ENCODE measurements at regions not wholly inside any gene's neighbourhood (a gene's known extent, or its start where the extent isn't known, plus 50 kb on each side); places are given as distances from the start of the nearest gene placed in this dataset.

- no peak overlapping the region for H3K4me2 ChIP-seq (ENCODE audit: low read length)
- H3K4me3 ChIP-seq (ENCODE audit: insufficient read depth, low read depth, low read length), result no peak overlapping the region
- no peaks in the 10 kb centered on the region for H3K36me3 ChIP-seq (ENCODE audit: insufficient read depth, low read length)
- Mint-ChIP-seq H3K4me3 (ENCODE audit: unreplicated experiment) (no peak overlapping the region), H3K36me3 (ENCODE audit: low read depth, unreplicated experiment) (no peaks in the 10 kb centered on the region), H3K27ac (ENCODE audit: unreplicated experiment) (no peak overlapping the region), H3K9me3 (ENCODE audit: unreplicated experiment) (peaks cover 3% of the 10 kb centered on the region), H3K27me3 (ENCODE audit: low read depth, unreplicated experiment) (no peaks in the 10 kb centered on the region), H3K4me1 (ENCODE audit: low read depth, unreplicated experiment) (peaks cover 2% of the 10 kb centered on the region)
- DNase-seq (ENCODE audit: low read depth) (no peak), FAIRE-seq (no peak)
- H3K9me3 ChIP-seq (ENCODE audit: insufficient read depth, low read depth, low read length), result no peaks in the 10 kb centered on the region
- no peaks in the 10 kb centered on the region for H3K27me3 ChIP-seq (ENCODE audit: insufficient read depth, low read length)
- H3K4me1 ChIP-seq (ENCODE audit: insufficient read depth, low read length), result no peaks in the 10 kb centered on the region
- H3K9ac ChIP-seq (ENCODE audit: low read length), result no peak overlapping the region
- no peaks in the 10 kb centered on the region for H4K20me1 ChIP-seq (ENCODE audit: insufficient read depth, low read length)
- H3K79me2 ChIP-seq (ENCODE audit: insufficient read depth, low read length), result no peaks in the 10 kb centered on the region
- TF ChIP-seq EZH2 (IDR thresholded peaks at IDR 0.05; ENCODE audit: insufficient read depth, low read length) (no peak), CTCF (IDR thresholded peaks at IDR 0.05; ENCODE audit: insufficient read depth, low read depth, low read length) (no peak)
- H2AFZ ChIP-seq (ENCODE audit: low read depth, low read length), result no peak overlapping the region
- no peak overlapping the region for H3K27ac ChIP-seq (ENCODE audit: low read depth, low read length)
Observed at GRCh38 chr5:82754759-82755158, 322.4 kb downstream of the TMEM167A start.

- Histone ChIP-seq H2AFZ (ENCODE audit: low read depth, low read length) (no peak overlapping the region), H3K36me3 (ENCODE audit: insufficient read depth, low read length) (no peaks in the 10 kb centered on the region), H4K20me1 (ENCODE audit: insufficient read depth, low read length) (no peaks in the 10 kb centered on the region), H3K79me2 (ENCODE audit: insufficient read depth, low read length) (no peaks in the 10 kb centered on the region), H3K4me1 (ENCODE audit: insufficient read depth, low read length) (no peaks in the 10 kb centered on the region), H3K9ac (ENCODE audit: low read length) (no peak overlapping the region), H3K27ac (ENCODE audit: low read depth, low read length) (no peak overlapping the region), H3K9me3 (ENCODE audit: insufficient read depth, low read depth, low read length) (no peaks in the 10 kb centered on the region), H3K4me2 (ENCODE audit: low read length) (no peak overlapping the region), H3K27me3 (ENCODE audit: insufficient read depth, low read length) (no peaks in the 10 kb centered on the region), H3K4me3 (ENCODE audit: insufficient read depth, low read depth, low read length) (no peak overlapping the region)
- H3K4me3 Mint-ChIP-seq (ENCODE audit: unreplicated experiment), result no peak overlapping the region
- no peak for TF ChIP-seq EZH2 (IDR thresholded peaks at IDR 0.05; ENCODE audit: insufficient read depth, low read length)
- no peak for TF ChIP-seq CTCF (IDR thresholded peaks at IDR 0.05; ENCODE audit: insufficient read depth, low read depth, low read length)
- H3K36me3 Mint-ChIP-seq (ENCODE audit: low read depth, unreplicated experiment), result no peaks in the 10 kb centered on the region
- H3K4me1 Mint-ChIP-seq (ENCODE audit: low read depth, unreplicated experiment), result peaks cover 5% of the 10 kb centered on the region
- FAIRE-seq, result peak; percentile 59
- H3K27ac Mint-ChIP-seq (ENCODE audit: unreplicated experiment), result no peak overlapping the region
- peaks cover 3% of the 10 kb centered on the region for H3K9me3 Mint-ChIP-seq (ENCODE audit: unreplicated experiment)
- H3K27me3 Mint-ChIP-seq (ENCODE audit: low read depth, unreplicated experiment), result no peaks in the 10 kb centered on the region
- DNase-seq (ENCODE audit: low read depth), result no peak
Observed at GRCh38 chr5:82754036-82754746, 323.0 kb downstream of the TMEM167A start.

GRCh38 chr5:82753374-82753773 lies 323.8 kb downstream of the TMEM167A start:
- H3K27me3 ChIP-seq (ENCODE audit: insufficient read depth, low read length), result no peaks in the 10 kb centered on the region
- H3K36me3 ChIP-seq (ENCODE audit: insufficient read depth, low read length), result no peaks in the 10 kb centered on the region
- Mint-ChIP-seq H3K4me1 (ENCODE audit: low read depth, unreplicated experiment) (peaks cover 14% of the 10 kb centered on the region), H3K4me3 (ENCODE audit: unreplicated experiment) (no peak overlapping the region), H3K27me3 (ENCODE audit: low read depth, unreplicated experiment) (no peaks in the 10 kb centered on the region), H3K27ac (ENCODE audit: unreplicated experiment) (no peak overlapping the region), H3K9me3 (ENCODE audit: unreplicated experiment) (peaks cover 5% of the 10 kb centered on the region), H3K36me3 (ENCODE audit: low read depth, unreplicated experiment) (no peaks in the 10 kb centered on the region)
- H3K9me3 ChIP-seq (ENCODE audit: insufficient read depth, low read depth, low read length), result no peaks in the 10 kb centered on the region
- H2AFZ ChIP-seq (ENCODE audit: low read depth, low read length), result no peak overlapping the region
- no peak for DNase-seq (ENCODE audit: low read depth)
- no peak for FAIRE-seq
- H3K27ac ChIP-seq (ENCODE audit: low read depth, low read length), result no peak overlapping the region
- H4K20me1 ChIP-seq (ENCODE audit: insufficient read depth, low read length), result no peaks in the 10 kb centered on the region
- H3K4me3 ChIP-seq (ENCODE audit: insufficient read depth, low read depth, low read length), result no peak overlapping the region
- H3K4me1 ChIP-seq (ENCODE audit: insufficient read depth, low read length), result no peaks in the 10 kb centered on the region
- TF ChIP-seq EZH2 (IDR thresholded peaks at IDR 0.05; ENCODE audit: insufficient read depth, low read length), result no peak
- TF ChIP-seq CTCF (IDR thresholded peaks at IDR 0.05; ENCODE audit: insufficient read depth, low read depth, low read length), result no peak
- H3K9ac ChIP-seq (ENCODE audit: low read length), result no peak overlapping the region
- H3K4me2 ChIP-seq (ENCODE audit: low read length), result no peak overlapping the region
- H3K79me2 ChIP-seq (ENCODE audit: insufficient read depth, low read length), result no peaks in the 10 kb centered on the region
